ENCODE measurements at regions not wholly inside any gene's neighbourhood (a gene's known extent, or its start where the extent isn't known, plus 50 kb on each side); places are given as distances from the start of the nearest gene placed in this dataset.

- no peaks in the 10 kb centered on the region for H3K27me3 ChIP-seq (ENCODE audit: insufficient read depth)
- H3K36me3 Mint-ChIP-seq (ENCODE audit: low read depth), result 0 out of 3 replicates have a peak, but pooled peaks cover 5% of the 10 kb centered on the region
- no peak overlapping the region for H2AFZ ChIP-seq
Observed at GRCh38 chr10:124225467-124226270, 132.3 kb upstream of the CHST15 start.

More at GRCh38 chr10:124225467-124226270, 132.3 kb upstream of the CHST15 start:
- Histone ChIP-seq H3K36me3 (ENCODE audit: insufficient read depth) (no peaks in the 10 kb centered on the region), H3F3A (replicated peaks; ENCODE audit: low read depth) (0 out of 2 replicates have a peak, but pooled peaks cover 4% of the 10 kb centered on the region), H3K79me2 (replicated peaks; ENCODE audit: insufficient read depth) (no peaks in the 10 kb centered on the region), H3K4me2 (no peak overlapping the region), H3K27ac (ENCODE audit: low read depth) (no peak overlapping the region), H3K4me1 (ENCODE audit: insufficient read depth) (peaks cover 13% of the 10 kb centered on the region), H3K4me3 (no peak overlapping the region), H3K9me2 (ENCODE audit: insufficient read depth) (0 out of 2 replicates have a peak, but pooled peaks cover 5% of the 10 kb centered on the region), H4K20me1 (replicated peaks; ENCODE audit: insufficient read depth) (no peaks in the 10 kb centered on the region)
- ATAC-seq, result no peak
- H3K27me3 Mint-ChIP-seq (ENCODE audit: insufficient read depth, low read depth, poor library complexity), result peaks cover 11% of the 10 kb centered on the region
- no peak overlapping the region for H3K27ac Mint-ChIP-seq
- H3K4me3 Mint-ChIP-seq, result no peak overlapping the region
- no peak for TF ChIP-seq REST (IDR thresholded peaks at IDR 0.05; ENCODE audit: unreplicated experiment)
- TF ChIP-seq JUNB (IDR thresholded peaks at IDR 0.05; ENCODE audit: unreplicated experiment), result no peak
- no peak for TF ChIP-seq ZNF114 (CRISPR knock-in tag; IDR thresholded peaks at IDR 0.05)
- TF ChIP-seq ETS1 (IDR thresholded peaks at IDR 0.05), result no peak
- no peak for TF ChIP-seq POLR2AphosphoS5 (IDR thresholded peaks at IDR 0.05; ENCODE audit: low read depth)
- TF ChIP-seq, protein P1, sequence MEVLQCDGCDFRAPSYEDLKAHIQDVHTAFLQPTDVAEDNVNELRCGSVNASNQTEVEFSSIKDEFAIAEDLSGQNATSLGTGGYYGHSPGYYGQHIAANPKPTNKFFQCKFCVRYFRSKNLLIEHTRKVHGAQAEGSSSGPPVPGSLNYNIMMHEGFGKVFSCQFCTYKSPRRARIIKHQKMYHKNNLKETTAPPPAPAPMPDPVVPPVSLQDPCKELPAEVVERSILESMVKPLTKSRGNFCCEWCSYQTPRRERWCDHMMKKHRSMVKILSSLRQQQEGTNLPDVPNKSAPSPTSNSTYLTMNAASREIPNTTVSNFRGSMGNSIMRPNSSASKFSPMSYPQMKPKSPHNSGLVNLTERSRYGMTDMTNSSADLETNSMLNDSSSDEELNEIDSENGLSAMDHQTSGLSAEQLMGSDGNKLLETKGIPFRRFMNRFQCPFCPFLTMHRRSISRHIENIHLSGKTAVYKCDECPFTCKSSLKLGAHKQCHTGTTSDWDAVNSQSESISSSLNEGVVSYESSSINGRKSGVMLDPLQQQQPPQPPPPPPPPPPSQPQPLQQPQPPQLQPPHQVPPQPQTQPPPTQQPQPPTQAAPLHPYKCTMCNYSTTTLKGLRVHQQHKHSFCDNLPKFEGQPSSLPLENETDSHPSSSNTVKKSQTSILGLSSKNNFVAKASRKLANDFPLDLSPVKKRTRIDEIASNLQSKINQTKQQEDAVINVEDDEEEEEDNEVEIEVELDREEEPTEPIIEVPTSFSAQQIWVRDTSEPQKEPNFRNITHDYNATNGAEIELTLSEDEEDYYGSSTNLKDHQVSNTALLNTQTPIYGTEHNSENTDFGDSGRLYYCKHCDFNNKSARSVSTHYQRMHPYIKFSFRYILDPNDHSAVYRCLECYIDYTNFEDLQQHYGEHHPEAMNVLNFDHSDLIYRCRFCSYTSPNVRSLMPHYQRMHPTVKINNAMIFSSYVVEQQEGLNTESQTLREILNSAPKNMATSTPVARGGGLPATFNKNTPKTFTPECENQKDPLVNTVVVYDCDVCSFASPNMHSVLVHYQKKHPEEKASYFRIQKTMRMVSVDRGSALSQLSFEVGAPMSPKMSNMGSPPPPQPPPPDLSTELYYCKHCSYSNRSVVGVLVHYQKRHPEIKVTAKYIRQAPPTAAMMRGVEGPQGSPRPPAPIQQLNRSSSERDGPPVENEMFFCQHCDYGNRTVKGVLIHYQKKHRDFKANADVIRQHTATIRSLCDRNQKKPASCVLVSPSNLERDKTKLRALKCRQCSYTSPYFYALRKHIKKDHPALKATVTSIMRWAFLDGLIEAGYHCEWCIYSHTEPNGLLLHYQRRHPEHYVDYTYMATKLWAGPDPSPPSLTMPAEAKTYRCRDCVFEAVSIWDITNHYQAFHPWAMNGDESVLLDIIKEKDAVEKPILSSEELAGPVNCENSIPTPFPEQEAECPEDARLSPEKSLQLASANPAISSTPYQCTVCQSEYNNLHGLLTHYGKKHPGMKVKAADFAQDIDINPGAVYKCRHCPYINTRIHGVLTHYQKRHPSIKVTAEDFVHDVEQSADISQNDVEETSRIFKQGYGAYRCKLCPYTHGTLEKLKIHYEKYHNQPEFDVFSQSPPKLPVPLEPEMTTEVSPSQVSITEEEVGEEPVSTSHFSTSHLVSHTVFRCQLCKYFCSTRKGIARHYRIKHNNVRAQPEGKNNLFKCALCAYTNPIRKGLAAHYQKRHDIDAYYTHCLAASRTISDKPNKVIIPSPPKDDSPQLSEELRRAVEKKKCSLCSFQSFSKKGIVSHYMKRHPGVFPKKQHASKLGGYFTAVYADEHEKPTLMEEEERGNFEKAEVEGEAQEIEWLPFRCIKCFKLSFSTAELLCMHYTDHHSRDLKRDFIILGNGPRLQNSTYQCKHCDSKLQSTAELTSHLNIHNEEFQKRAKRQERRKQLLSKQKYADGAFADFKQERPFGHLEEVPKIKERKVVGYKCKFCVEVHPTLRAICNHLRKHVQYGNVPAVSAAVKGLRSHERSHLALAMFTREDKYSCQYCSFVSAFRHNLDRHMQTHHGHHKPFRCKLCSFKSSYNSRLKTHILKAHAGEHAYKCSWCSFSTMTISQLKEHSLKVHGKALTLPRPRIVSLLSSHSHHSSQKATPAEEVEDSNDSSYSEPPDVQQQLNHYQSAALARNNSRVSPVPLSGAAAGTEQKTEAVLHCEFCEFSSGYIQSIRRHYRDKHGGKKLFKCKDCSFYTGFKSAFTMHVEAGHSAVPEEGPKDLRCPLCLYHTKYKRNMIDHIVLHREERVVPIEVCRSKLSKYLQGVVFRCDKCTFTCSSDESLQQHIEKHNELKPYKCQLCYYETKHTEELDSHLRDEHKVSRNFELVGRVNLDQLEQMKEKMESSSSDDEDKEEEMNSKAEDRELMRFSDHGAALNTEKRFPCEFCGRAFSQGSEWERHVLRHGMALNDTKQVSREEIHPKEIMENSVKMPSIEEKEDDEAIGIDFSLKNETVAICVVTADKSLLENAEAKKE (CRISPR knock-in tag; IDR thresholded peaks at IDR 0.05), result no peak
- TF ChIP-seq ZNF331 (CRISPR knock-in tag; IDR thresholded peaks at IDR 0.05; ENCODE audit: low read depth), result no peak
- no peak for TF ChIP-seq EZH2phosphoT487 (IDR thresholded peaks at IDR 0.05; ENCODE audit: unreplicated experiment)
- no peak for TF ChIP-seq NANOG (IDR thresholded peaks at IDR 0.05; ENCODE audit: borderline replicate concordance)
- TF ChIP-seq STAT1 (IDR thresholded peaks at IDR 0.05; ENCODE audit: unreplicated experiment), result no peak
- no peak for TF ChIP-seq CTCF (conservative IDR thresholded peaks at IDR 0.05; ENCODE audit: low read depth in 2 of 2)
- no peak for TF ChIP-seq EZH2 (IDR thresholded peaks at IDR 0.05; ENCODE audit: low read depth, unreplicated experiment)
- no peak for TF ChIP-seq CREB1 (CRISPR knock-in tag; IDR thresholded peaks at IDR 0.05; ENCODE audit: low read depth)
- H3K4me1 Mint-ChIP-seq, result peaks cover 14% of the 10 kb centered on the region
- DNase-seq (ENCODE audit: low spot score), result no peak
- peaks cover 47% of the 10 kb centered on the region for H3K9me3 Mint-ChIP-seq
